ENCODE measurements at regions not wholly inside any gene's neighbourhood (a gene's known extent, or its start where the extent isn't known, plus 50 kb on each side); places are given as distances from the start of the nearest gene placed in this dataset.

DNA sequence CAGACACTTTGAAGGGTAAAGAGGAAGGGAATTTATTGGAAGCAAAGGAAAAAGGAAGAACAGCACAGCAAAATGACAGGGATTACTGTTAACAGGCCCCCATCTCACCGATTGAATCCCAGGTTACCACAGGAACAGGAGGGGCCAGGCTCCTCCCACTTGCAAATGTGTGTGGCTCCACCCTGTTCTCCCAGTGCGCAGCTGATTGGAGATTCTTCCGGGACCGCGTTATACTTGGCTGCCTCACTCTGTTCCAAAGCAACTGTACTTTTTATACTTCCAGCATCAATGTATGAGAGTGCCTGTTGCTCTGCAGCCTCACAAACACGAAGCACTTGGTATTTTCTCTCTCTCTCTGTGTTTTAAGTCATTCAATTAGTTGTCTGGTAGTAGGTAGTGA is 273.6 kb upstream of the MDGA2 start:
- Histone ChIP-seq H3K4me1 (ENCODE audit: control insufficient read depth in 1 of 2, extremely low read depth in 1 of 2, insufficient read depth in 2 of 2, low read length in 2 of 2) (no peaks in the 10 kb centered on the region), H3K4me3 (ENCODE audit: control insufficient read depth in 1 of 2, extremely low read depth in 1 of 2, low read length in 1 of 2) (no peak overlapping the region), H3K36me3 (ENCODE audit: control insufficient read depth in 2 of 2, extremely low read depth in 1 of 2, insufficient read depth in 1 of 2, low read length in 1 of 2) (no peaks in the 10 kb centered on the region), H3K27me3 (replicated peaks in 1 of 2; ENCODE audit: control insufficient read depth in 2 of 2, extremely low read depth in 1 of 2, insufficient read depth in 2 of 2, low read length in 1 of 2) (no peaks in the 10 kb centered on the region), H3K27ac (ENCODE audit: low read length) (no peak overlapping the region), H3K9me3 (no peaks in the 10 kb centered on the region)
- CTCF ChIA-PET, result interaction anchor here in 1 of 2 donors (0.6 kb wide), 1 partner anchor 794 kb away, joined by 4 read pairs; no protein-coding TSS in a partner anchor
- DNase-seq (no peak), ATAC-seq (replicated peaks in 1 of 4) (no peak)
- no peak overlapping the region for H3K4me3 Mint-ChIP-seq
- no peak overlapping the region for H3K27ac Mint-ChIP-seq
- 83% methylated on average over 1 of the region's 6 CpGs for WGBS (ENCODE audit: insufficient coverage)
- H3K9me3 Mint-ChIP-seq, result peaks cover 4 to 13% (median 8%) of the 10 kb centered on the region in 3 donors
- no peaks in the 10 kb centered on the region for H3K4me1 Mint-ChIP-seq
- POLR2A ChIA-PET, result no interaction called here
- H3K36me3 Mint-ChIP-seq, result no peaks in the 10 kb centered on the region
- H3K27me3 Mint-ChIP-seq, result no peaks in the 10 kb centered on the region

GRCh38 chr14:47935332-47935731 is 259.9 kb upstream of the MDGA2 start:
- Mint-ChIP-seq H3K9me3 (peaks cover 3 to 11% (median 7%) of the 10 kb centered on the region in 3 donors), H3K4me1 (no peaks in the 10 kb centered on the region), H3K27ac (no peak overlapping the region), H3K4me3 (no peak overlapping the region), H3K36me3 (no peaks in the 10 kb centered on the region), H3K27me3 (no peaks in the 10 kb centered on the region)
- ChIA-PET CTCF (no interaction called here), POLR2A (no interaction called here)
- WGBS (ENCODE audit: insufficient coverage), result 17% methylated on average over 2 of the region's 4 CpGs
- Histone ChIP-seq H3K9me3 (no peaks in the 10 kb centered on the region), H3K27me3 (replicated peaks in 1 of 2; ENCODE audit: control insufficient read depth in 2 of 2, extremely low read depth in 1 of 2, insufficient read depth in 2 of 2, low read length in 1 of 2) (no peaks in the 10 kb centered on the region), H3K4me1 (ENCODE audit: control insufficient read depth in 1 of 2, extremely low read depth in 1 of 2, insufficient read depth in 2 of 2, low read length in 2 of 2) (no peaks in the 10 kb centered on the region), H3K36me3 (ENCODE audit: control insufficient read depth in 2 of 2, extremely low read depth in 1 of 2, insufficient read depth in 1 of 2, low read length in 1 of 2) (no peaks in the 10 kb centered on the region), H3K4me3 (ENCODE audit: control insufficient read depth in 1 of 2, extremely low read depth in 1 of 2, low read length in 1 of 2) (no peak overlapping the region), H3K27ac (ENCODE audit: low read length) (no peak overlapping the region)
- no peak for DNase-seq
- no peak for ATAC-seq (replicated peaks in 1 of 4)

- no peak for DNase-seq
- H3K4me1 ChIP-seq (ENCODE audit: control insufficient read depth in 1 of 2, extremely low read depth in 1 of 2, insufficient read depth in 2 of 2, low read length in 2 of 2), result no peaks in the 10 kb centered on the region
- Mint-ChIP-seq H3K27me3 (no peaks in the 10 kb centered on the region), H3K4me3 (no peak overlapping the region), H3K36me3 (no peaks in the 10 kb centered on the region), H3K4me1 (no peaks in the 10 kb centered on the region), H3K9me3 (peaks cover 11 to 18% (median 12%) of the 10 kb centered on the region in 3 donors), H3K27ac (no peak overlapping the region)
- POLR2A ChIA-PET, result no interaction called here
- H3K27me3 ChIP-seq (replicated peaks in 1 of 2; ENCODE audit: control insufficient read depth in 2 of 2, extremely low read depth in 1 of 2, insufficient read depth in 2 of 2, low read length in 1 of 2), result no peaks in the 10 kb centered on the region
- H3K27ac ChIP-seq (ENCODE audit: low read length), result no peak overlapping the region
- H3K36me3 ChIP-seq (ENCODE audit: control insufficient read depth in 2 of 2, extremely low read depth in 1 of 2, insufficient read depth in 1 of 2, low read length in 1 of 2), result no peaks in the 10 kb centered on the region
- CTCF ChIA-PET, result no interaction called here
- no peak for ATAC-seq (replicated peaks in 1 of 4)
- no peak overlapping the region for H3K4me3 ChIP-seq (ENCODE audit: control insufficient read depth in 1 of 2, extremely low read depth in 1 of 2, low read length in 1 of 2)
- H3K9me3 ChIP-seq, result no peaks in the 10 kb centered on the region
Measured at GRCh38 chr14:47929334-47929733, 253.9 kb upstream of the MDGA2 start.

GRCh38 chr14:47921133-47921532 is 245.7 kb upstream of the MDGA2 start:
- H3K9me3 ChIP-seq, result no peaks in the 10 kb centered on the region
- ChIA-PET CTCF (no interaction called here), POLR2A (no interaction called here)
- no peak overlapping the region for H3K4me3 ChIP-seq (ENCODE audit: control insufficient read depth in 1 of 2, extremely low read depth in 1 of 2, low read length in 1 of 2)
- Mint-ChIP-seq H3K27ac (no peak overlapping the region), H3K4me3 (no peak overlapping the region), H3K36me3 (no peaks in the 10 kb centered on the region), H3K4me1 (no peaks in the 10 kb centered on the region), H3K27me3 (no peaks in the 10 kb centered on the region), H3K9me3 (peaks cover 3 to 11% (median 6%) of the 10 kb centered on the region in 3 donors)
- ATAC-seq (replicated peaks in 1 of 4), result no peak
- WGBS (ENCODE audit: insufficient coverage), result no CpG with 5 or more reads among the region's 1 CpG
- no peaks in the 10 kb centered on the region for H3K36me3 ChIP-seq (ENCODE audit: control insufficient read depth in 2 of 2, extremely low read depth in 1 of 2, insufficient read depth in 1 of 2, low read length in 1 of 2)
- H3K4me1 ChIP-seq (ENCODE audit: control insufficient read depth in 1 of 2, extremely low read depth in 1 of 2, insufficient read depth in 2 of 2, low read length in 2 of 2), result no peaks in the 10 kb centered on the region
- no peak for DNase-seq
- H3K27me3 ChIP-seq (replicated peaks in 1 of 2; ENCODE audit: control insufficient read depth in 2 of 2, extremely low read depth in 1 of 2, insufficient read depth in 2 of 2, low read length in 1 of 2), result no peaks in the 10 kb centered on the region
- H3K27ac ChIP-seq (ENCODE audit: low read length), result no peak overlapping the region

DNA sequence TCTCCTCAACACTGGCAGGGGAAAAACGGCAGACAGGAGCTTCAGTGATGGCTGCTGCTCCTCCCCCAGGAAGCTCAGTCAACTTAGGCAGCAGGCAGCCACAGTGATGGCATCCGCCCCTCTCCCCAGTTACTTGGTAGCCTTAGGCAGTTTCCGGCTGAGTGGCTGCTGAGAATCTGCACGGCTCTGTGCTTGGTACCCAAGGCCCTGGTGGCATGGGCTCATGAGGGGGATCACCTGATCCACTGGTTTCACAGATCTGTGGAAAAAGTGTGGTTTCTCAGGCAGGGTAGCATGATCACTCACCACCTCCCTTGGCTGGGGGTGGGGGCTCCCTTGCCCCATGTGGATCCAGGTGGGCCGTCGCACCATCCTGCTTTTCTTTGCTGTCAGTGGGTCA is 244.6 kb upstream of the MDGA2 start:
- ChIA-PET CTCF (no interaction called here), POLR2A (interaction anchor here in 1 of 2 donors (0.6 kb wide), 1 partner anchor 1279 kb away, joined by 3 read pairs; no protein-coding TSS in a partner anchor)
- no peak overlapping the region for H3K27ac Mint-ChIP-seq
- no peaks in the 10 kb centered on the region for H3K4me1 Mint-ChIP-seq
- H3K4me3 Mint-ChIP-seq, result no peak overlapping the region
- no peaks in the 10 kb centered on the region for H3K27me3 Mint-ChIP-seq
- Histone ChIP-seq H3K27ac (ENCODE audit: low read length) (no peak overlapping the region), H3K4me1 (ENCODE audit: control insufficient read depth in 1 of 2, extremely low read depth in 1 of 2, insufficient read depth in 2 of 2, low read length in 2 of 2) (no peaks in the 10 kb centered on the region), H3K9me3 (no peaks in the 10 kb centered on the region), H3K4me3 (ENCODE audit: control insufficient read depth in 1 of 2, extremely low read depth in 1 of 2, low read length in 1 of 2) (no peak overlapping the region), H3K36me3 (ENCODE audit: control insufficient read depth in 2 of 2, extremely low read depth in 1 of 2, insufficient read depth in 1 of 2, low read length in 1 of 2) (no peaks in the 10 kb centered on the region), H3K27me3 (replicated peaks in 1 of 2; ENCODE audit: control insufficient read depth in 2 of 2, extremely low read depth in 1 of 2, insufficient read depth in 2 of 2, low read length in 1 of 2) (no peaks in the 10 kb centered on the region)
- H3K9me3 Mint-ChIP-seq, result peaks cover 0 to 11% (median 6%) of the 10 kb centered on the region in 3 donors
- DNase-seq, result no peak
- WGBS (ENCODE audit: insufficient coverage), result 72% methylated on average over 3 of the region's 6 CpGs
- no peaks in the 10 kb centered on the region for H3K36me3 Mint-ChIP-seq
- ATAC-seq (replicated peaks in 1 of 4), result no peak

DNA sequence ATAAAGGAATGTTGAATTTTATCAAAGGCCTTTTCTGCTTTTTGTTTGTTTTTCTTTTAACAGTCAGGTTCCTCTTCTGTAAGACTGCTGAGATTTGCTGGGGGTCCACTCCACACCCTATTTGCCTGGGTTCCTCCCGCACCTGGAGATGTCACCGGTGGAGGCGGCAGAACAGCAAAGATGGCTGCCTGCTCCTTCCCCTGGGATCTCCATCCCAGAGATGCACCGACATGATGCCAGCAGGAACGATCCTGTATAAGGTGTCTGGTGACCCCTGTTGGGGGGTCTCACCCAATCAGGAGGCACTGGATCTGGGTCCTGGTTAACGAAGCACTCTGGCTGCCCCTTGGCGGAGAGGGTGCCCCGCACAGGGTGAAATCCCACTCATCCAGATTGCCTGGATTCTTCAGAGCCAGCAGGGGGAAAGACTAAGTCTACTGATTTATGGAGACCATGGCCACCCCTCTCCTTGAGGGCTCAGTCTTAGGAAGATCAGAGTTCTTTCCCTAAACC is 244.0 kb upstream of the MDGA2 start:
- no peaks in the 10 kb centered on the region for H3K27me3 Mint-ChIP-seq
- 90% methylated on average over 3 of the region's 8 CpGs for WGBS (ENCODE audit: insufficient coverage)
- Histone ChIP-seq H3K4me1 (ENCODE audit: control insufficient read depth in 1 of 2, extremely low read depth in 1 of 2, insufficient read depth in 2 of 2, low read length in 2 of 2) (no peaks in the 10 kb centered on the region), H3K27ac (ENCODE audit: low read length) (no peak overlapping the region), H3K9me3 (no peaks in the 10 kb centered on the region), H3K4me3 (ENCODE audit: control insufficient read depth in 1 of 2, extremely low read depth in 1 of 2, low read length in 1 of 2) (no peak overlapping the region), H3K27me3 (replicated peaks in 1 of 2; ENCODE audit: control insufficient read depth in 2 of 2, extremely low read depth in 1 of 2, insufficient read depth in 2 of 2, low read length in 1 of 2) (no peaks in the 10 kb centered on the region), H3K36me3 (ENCODE audit: control insufficient read depth in 2 of 2, extremely low read depth in 1 of 2, insufficient read depth in 1 of 2, low read length in 1 of 2) (no peaks in the 10 kb centered on the region)
- H3K27ac Mint-ChIP-seq, result no peak overlapping the region
- H3K9me3 Mint-ChIP-seq, result peaks cover 0 to 11% (median 7%) of the 10 kb centered on the region in 3 donors
- CTCF ChIA-PET, result no interaction called here
- POLR2A ChIA-PET, result interaction anchor here in 1 of 2 donors (0.6 kb wide), 1 partner anchor 1278 kb away, joined by 3 read pairs; no protein-coding TSS in a partner anchor
- no peaks in the 10 kb centered on the region for H3K36me3 Mint-ChIP-seq
- no peak overlapping the region for H3K4me3 Mint-ChIP-seq
- no peak for DNase-seq
- no peaks in the 10 kb centered on the region for H3K4me1 Mint-ChIP-seq
- ATAC-seq (replicated peaks in 1 of 4), result no peak

DNA sequence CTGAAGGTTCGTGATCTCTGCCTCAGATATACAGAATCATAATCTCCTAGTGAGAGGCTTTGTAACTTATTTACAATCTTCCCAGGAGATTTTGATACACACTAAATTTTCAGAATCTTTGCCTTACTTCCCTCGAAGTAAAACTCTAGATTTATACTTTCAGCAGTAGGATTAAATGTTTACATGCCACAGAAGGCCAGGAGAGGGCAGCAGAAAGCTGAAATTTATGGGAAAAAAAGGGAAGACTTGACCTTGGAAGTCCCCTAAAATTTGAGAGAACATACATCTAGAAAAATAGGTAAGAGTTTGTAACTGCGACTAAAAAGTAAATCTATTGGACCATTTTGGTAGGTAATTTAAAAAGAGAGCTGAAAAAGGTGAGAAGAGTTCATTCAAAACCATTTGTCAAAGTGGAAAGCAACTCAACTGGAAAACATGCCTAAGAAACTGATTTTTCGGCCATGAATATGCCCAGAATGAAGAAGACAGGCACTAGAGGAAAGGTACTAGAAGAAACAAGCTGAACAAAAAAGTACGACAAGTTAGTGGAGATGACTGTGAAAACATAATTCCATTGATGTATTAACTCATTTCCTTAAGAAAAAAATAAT is 242.0 kb upstream of the MDGA2 start:
- ATAC-seq (replicated peaks in 1 of 4) (no peak), DNase-seq (no peak)
- Mint-ChIP-seq H3K4me3 (no peak overlapping the region), H3K27me3 (no peaks in the 10 kb centered on the region), H3K36me3 (no peaks in the 10 kb centered on the region), H3K4me1 (no peaks in the 10 kb centered on the region), H3K9me3 (peaks cover 0 to 7% (median 5%) of the 10 kb centered on the region in 3 donors), H3K27ac (no peak overlapping the region)
- Histone ChIP-seq H3K4me3 (ENCODE audit: control insufficient read depth in 1 of 2, extremely low read depth in 1 of 2, low read length in 1 of 2) (no peak overlapping the region), H3K27me3 (replicated peaks in 1 of 2; ENCODE audit: control insufficient read depth in 2 of 2, extremely low read depth in 1 of 2, insufficient read depth in 2 of 2, low read length in 1 of 2) (no peaks in the 10 kb centered on the region), H3K9me3 (no peaks in the 10 kb centered on the region), H3K4me1 (ENCODE audit: control insufficient read depth in 1 of 2, extremely low read depth in 1 of 2, insufficient read depth in 2 of 2, low read length in 2 of 2) (no peaks in the 10 kb centered on the region), H3K27ac (ENCODE audit: low read length) (no peak overlapping the region), H3K36me3 (ENCODE audit: control insufficient read depth in 2 of 2, extremely low read depth in 1 of 2, insufficient read depth in 1 of 2, low read length in 1 of 2) (no peaks in the 10 kb centered on the region)
- CTCF ChIA-PET, result no interaction called here
- POLR2A ChIA-PET, result no interaction called here
- no CpG with 5 or more reads among the region's 5 CpGs for WGBS (ENCODE audit: insufficient coverage)
